ENCODE measurements at regions not wholly inside any gene's neighbourhood (a gene's known extent, or its start where the extent isn't known, plus 50 kb on each side); places are given as distances from the start of the nearest gene placed in this dataset.

GRCh38 chr3:166064476-166064875, 227.3 kb upstream of the BCHE start:
- Histone ChIP-seq H3K27ac (ENCODE audit: extremely low read length, insufficient read depth, low read length) (no peak overlapping the region), H3K4me2 (ENCODE audit: low read depth, low read length) (no peak overlapping the region), H3K4me1 (ENCODE audit: insufficient read depth, low read length) (no peaks in the 10 kb centered on the region), H3K9me3 (ENCODE audit: low read length) (no peaks in the 10 kb centered on the region), H4K20me1 (ENCODE audit: insufficient read depth, low read length) (no peaks in the 10 kb centered on the region), H3K27me3 (ENCODE audit: control insufficient read depth in 1 of 2, insufficient read depth in 2 of 2, low read length in 2 of 2) (no peaks in the 10 kb centered on the region), H3K79me2 (ENCODE audit: insufficient read depth, low read length) (no peaks in the 10 kb centered on the region), H3K4me3 (replicated peaks in 1 of 3; ENCODE audit: insufficient read depth in 1 of 3, low read depth in 2 of 3, low read length in 3 of 3) (no peak overlapping the region), H3K9ac (ENCODE audit: insufficient read depth, low read depth, low read length) (no peak overlapping the region), H2AFZ (ENCODE audit: low read length) (no peak overlapping the region), H3K36me3 (replicated peaks in 1 of 2; ENCODE audit: control insufficient read depth in 1 of 2, insufficient read depth in 2 of 2, low read length in 2 of 2) (no peaks in the 10 kb centered on the region)
- POLR2A ChIA-PET = no interaction called here
- in situ Hi-C loops (cut with HindIII; ENCODE audit: extremely low pct_ligation_motif_present, low pct_unique_long_range_greater_than_20kb) = no loop called here
- 39% methylated on average over 4 of the region's 4 CpGs for WGBS (ENCODE audit: low lambda C conversion rate)
- intact Hi-C loops (cut with micrococcal nuclease; ENCODE audit: unreplicated experiment) = no loop called here
- BruUV-seq (replicated peaks) = no TSS peak
- CTCF ChIA-PET (ENCODE audit: low intra/inter-chr PET ratio, low total read pairs) = no interaction called here
- ATAC-seq (no peak), FAIRE-seq (no peak), DNase-seq (ENCODE audit: low spot score) (no peak)
- TF ChIP-seq IRF2 (CRISPR knock-in tag; IDR thresholded peaks at IDR 0.05) (no peak), RFXAP (CRISPR knock-in tag; IDR thresholded peaks at IDR 0.05; ENCODE audit: borderline replicate concordance) (no peak), ZNF703 (CRISPR knock-in tag; IDR thresholded peaks at IDR 0.05; ENCODE audit: borderline replicate concordance) (no peak), ZNF660 (CRISPR knock-in tag; IDR thresholded peaks at IDR 0.05; ENCODE audit: borderline replicate concordance, low read depth) (no peak), ZNF761 (CRISPR knock-in tag; conservative IDR thresholded peaks at IDR 0.05) (no peak), MAZ (IDR thresholded peaks at IDR 0.05; ENCODE audit: borderline replicate concordance, low read depth, low read length) (no peak), MAZ (CRISPR knock-in tag; IDR thresholded peaks at IDR 0.05; ENCODE audit: low read depth) (no peak), ZNF562 (CRISPR knock-in tag; IDR thresholded peaks at IDR 0.05; ENCODE audit: borderline replicate concordance) (no peak), CREM (IDR thresholded peaks at IDR 0.05) (no peak), CREM (CRISPR knock-in tag; IDR thresholded peaks at IDR 0.05) (no peak), CBFB (CRISPR knock-in tag; IDR thresholded peaks at IDR 0.05) (no peak)
- TF ChIP-seq, protein P1, sequence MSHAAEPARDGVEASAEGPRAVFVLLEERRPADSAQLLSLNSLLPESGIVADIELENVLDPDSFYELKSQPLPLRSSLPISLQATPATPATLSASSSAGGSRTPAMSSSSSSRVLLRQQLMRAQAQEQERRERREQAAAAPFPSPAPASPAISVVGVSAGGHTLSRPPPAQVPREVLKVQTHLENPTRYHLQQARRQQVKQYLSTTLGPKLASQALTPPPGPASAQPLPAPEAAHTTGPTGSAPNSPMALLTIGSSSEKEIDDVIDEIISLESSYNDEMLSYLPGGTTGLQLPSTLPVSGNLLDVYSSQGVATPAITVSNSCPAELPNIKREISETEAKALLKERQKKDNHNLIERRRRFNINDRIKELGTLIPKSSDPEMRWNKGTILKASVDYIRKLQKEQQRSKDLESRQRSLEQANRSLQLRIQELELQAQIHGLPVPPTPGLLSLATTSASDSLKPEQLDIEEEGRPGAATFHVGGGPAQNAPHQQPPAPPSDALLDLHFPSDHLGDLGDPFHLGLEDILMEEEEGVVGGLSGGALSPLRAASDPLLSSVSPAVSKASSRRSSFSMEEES (CRISPR knock-in tag; IDR thresholded peaks at IDR 0.05) = no peak

All from HepG2 (cell line).